HepG2 (cell line): ENCODE measurements at regions not wholly inside any gene's neighbourhood (a gene's known extent, or its start where the extent isn't known, plus 50 kb on each side); places are given as distances from the start of the nearest gene placed in this dataset.

Source experiments
- HMGXB4 ChIP-seq, 2 experiments: sonication (generic) in 1 of 2; formaldehyde crosslinking in 1 of 2; IDR thresholded peaks; 2 replicates each; pipeline versions ENCODE4 v1.4.0 to v1.6.1; 2018 to 2020; ENCODE audit warnings: missing genetic modification reagents in 2 of 2, borderline replicate concordance in 1 of 2, low read depth in 1 of 2, mild to moderate bottlenecking in 1 of 2, missing biosample characterization in 1 of 2
- POLR2AphosphoS2 ChIP-seq: IDR thresholded peaks from 2 replicates; pipeline ENCODE4 v1.6.1; 2011; ENCODE audit warnings: low read depth, low read length, improper control_type of control experiment
- RERE ChIP-seq: IDR thresholded peaks from 2 replicates; pipeline ENCODE4 v1.6.1; 2016; ENCODE audit warnings: low read depth, missing genetic modification reagents, missing compliant biosample characterization
- SIN3B ChIP-seq: fragments of 150-350 bp; IDR thresholded peaks from 2 replicates; pipeline ENCODE4 v1.6.1; 2014; ENCODE audit warnings: low read length
- TFAP4 ChIP-seq: sonication (generic); IDR thresholded peaks from 2 replicates; pipeline ENCODE4 v1.6.1; 2016; ENCODE audit warnings: low read depth, borderline replicate concordance
- ZHX2 ChIP-seq, 2 experiments: sonication (generic) in 1 of 2; formaldehyde crosslinking in 1 of 2; IDR thresholded peaks; 2 replicates each; pipeline versions ENCODE4 v1.6.1 to v1.9.0; 2014 to 2022; ENCODE audit warnings: antibody characterized with exemption in 1 of 2, borderline replicate concordance in 1 of 2, inconsistent platforms in 1 of 2, low read depth in 1 of 2, missing genetic modification reagents in 1 of 2
- TF ChIP-seq, protein P1 (sequence below): sonication (generic); formaldehyde crosslinking; IDR thresholded peaks from 2 replicates; pipeline ENCODE4 v1.8.1; 2023; ENCODE audit warnings: mild to moderate bottlenecking, missing genetic modification reagents, borderline replicate concordance

DNA sequence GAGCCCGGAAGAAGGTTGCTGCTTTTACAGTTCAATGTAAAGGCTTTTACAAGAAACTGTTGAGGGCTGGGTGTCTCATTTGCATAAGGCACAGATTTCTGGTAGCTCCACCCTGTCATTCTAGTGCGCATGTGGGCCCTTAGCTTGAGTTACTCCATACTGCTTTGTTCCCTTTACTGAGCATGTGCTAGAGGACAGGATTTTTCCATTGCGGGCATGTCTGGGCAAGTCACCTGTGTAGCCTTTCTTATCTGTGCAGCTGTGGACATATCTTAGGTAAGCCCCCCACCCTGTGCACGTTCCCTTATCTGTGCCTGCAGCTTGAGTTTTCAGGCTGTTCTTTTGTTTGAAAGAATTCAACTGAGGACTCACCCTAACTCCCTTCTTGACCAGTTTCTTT lies 56.2 kb upstream of the ARHGAP5 start:
- TF ChIP-seq SIN3B (no peak), POLR2AphosphoS2 (no peak), HMGXB4 (CRISPR knock-in tag; IDR thresholded peaks at IDR 0.05; ENCODE audit: borderline replicate concordance in 1 of 2, low read depth in 1 of 2) (no peak), TFAP4 (no peak), ZHX2 (IDR thresholded peaks at IDR 0.05; ENCODE audit: low read depth) (no peak), ZHX2 (CRISPR knock-in tag; IDR thresholded peaks at IDR 0.05; ENCODE audit: borderline replicate concordance) (no peak), RERE (CRISPR knock-in tag) (no peak)
- TF ChIP-seq, protein P1, sequence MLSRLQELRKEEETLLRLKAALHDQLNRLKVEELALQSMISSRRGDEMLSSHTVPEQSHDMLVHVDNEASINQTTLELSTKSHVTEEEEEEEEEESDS (CRISPR knock-in tag) = no peak
